ENCODE measurements at regions not wholly inside any gene's neighbourhood (a gene's known extent, or its start where the extent isn't known, plus 50 kb on each side); places are given as distances from the start of the nearest gene placed in this dataset.

DNA sequence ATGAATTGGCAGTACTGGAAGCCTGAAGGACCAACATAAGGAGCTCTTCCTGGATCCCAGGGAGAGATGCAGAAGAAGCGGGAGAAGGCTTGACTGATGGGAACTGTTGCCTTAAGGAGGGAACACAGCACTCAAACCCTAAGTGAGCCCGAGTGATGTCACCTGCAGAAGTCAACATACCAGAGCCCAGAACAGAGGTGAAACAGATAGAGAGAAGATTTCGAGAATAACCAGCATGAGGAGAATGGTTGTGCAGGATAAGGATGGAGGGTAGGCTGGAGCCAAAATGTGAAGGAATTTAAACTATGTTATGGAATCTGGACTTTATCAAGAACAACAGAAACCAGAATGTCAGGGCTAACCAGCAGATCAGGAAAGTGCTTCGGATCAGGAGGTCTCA is 463.1 kb upstream of the DDX18 start:
- H3K9me3 Mint-ChIP-seq (ENCODE audit: unreplicated experiment) = no peaks in the 10 kb centered on the region
- TF ChIP-seq, protein P1, sequence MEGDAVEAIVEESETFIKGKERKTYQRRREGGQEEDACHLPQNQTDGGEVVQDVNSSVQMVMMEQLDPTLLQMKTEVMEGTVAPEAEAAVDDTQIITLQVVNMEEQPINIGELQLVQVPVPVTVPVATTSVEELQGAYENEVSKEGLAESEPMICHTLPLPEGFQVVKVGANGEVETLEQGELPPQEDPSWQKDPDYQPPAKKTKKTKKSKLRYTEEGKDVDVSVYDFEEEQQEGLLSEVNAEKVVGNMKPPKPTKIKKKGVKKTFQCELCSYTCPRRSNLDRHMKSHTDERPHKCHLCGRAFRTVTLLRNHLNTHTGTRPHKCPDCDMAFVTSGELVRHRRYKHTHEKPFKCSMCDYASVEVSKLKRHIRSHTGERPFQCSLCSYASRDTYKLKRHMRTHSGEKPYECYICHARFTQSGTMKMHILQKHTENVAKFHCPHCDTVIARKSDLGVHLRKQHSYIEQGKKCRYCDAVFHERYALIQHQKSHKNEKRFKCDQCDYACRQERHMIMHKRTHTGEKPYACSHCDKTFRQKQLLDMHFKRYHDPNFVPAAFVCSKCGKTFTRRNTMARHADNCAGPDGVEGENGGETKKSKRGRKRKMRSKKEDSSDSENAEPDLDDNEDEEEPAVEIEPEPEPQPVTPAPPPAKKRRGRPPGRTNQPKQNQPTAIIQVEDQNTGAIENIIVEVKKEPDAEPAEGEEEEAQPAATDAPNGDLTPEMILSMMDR (IDR thresholded peaks at IDR 0.05; ENCODE audit: insufficient read depth, low read depth, low read length) = no peak
- TF ChIP-seq EZH2 (IDR thresholded peaks at IDR 0.05; ENCODE audit: insufficient read depth, low read length) = no peak
- H3K27ac Mint-ChIP-seq (ENCODE audit: unreplicated experiment) = no peak overlapping the region

DNA sequence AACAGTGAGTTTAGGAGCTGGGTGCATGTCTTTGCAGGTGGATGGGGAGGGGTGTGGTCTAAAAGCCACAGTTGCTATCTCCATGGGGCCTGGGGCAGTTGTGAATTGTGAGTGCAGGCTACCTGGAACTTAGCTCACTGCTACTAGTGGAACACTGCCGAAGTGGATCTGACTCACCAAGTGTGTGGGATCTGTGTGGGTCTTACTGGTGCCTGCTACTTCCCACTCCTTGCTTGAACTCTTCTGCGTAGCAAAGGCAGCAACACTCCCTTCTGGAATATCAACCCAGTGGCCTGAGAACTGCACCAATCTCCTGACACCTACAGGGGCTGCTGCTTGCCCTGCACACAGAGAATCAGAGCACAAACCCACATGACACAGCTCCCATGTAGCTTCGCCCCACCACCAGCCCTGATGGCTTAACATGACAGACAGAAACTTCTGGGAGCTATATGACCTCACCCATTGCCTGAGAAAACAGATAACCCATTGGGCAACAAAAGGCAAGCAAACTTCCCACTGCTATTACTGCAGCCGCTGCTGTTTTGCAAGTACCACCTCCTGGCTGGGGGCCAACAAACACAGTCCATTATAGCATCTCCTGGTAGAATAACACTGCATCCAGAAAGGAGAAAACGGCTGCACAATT is 455.1 kb upstream of the DDX18 start:
- no peak overlapping the region for H3K4me2 ChIP-seq (ENCODE audit: low read length)
- no peak overlapping the region for H3K4me3 ChIP-seq (ENCODE audit: insufficient read depth, low read depth, low read length)
- Mint-ChIP-seq H3K4me1 (ENCODE audit: low read depth, unreplicated experiment) (no peaks in the 10 kb centered on the region), H3K9me3 (ENCODE audit: unreplicated experiment) (no peaks in the 10 kb centered on the region), H3K4me3 (ENCODE audit: unreplicated experiment) (no peak overlapping the region), H3K27ac (ENCODE audit: unreplicated experiment) (no peak overlapping the region), H3K36me3 (ENCODE audit: low read depth, unreplicated experiment) (no peaks in the 10 kb centered on the region), H3K27me3 (ENCODE audit: low read depth, unreplicated experiment) (no peaks in the 10 kb centered on the region)
- H3K79me2 ChIP-seq (ENCODE audit: insufficient read depth, low read length) = no peaks in the 10 kb centered on the region
- H2AFZ ChIP-seq (ENCODE audit: low read depth, low read length) = no peak overlapping the region
- DNase-seq (ENCODE audit: low read depth) (no peak), FAIRE-seq (no peak)
- no peaks in the 10 kb centered on the region for H3K4me1 ChIP-seq (ENCODE audit: insufficient read depth, low read length)
- H3K27me3 ChIP-seq (ENCODE audit: insufficient read depth, low read length) = no peaks in the 10 kb centered on the region
- H3K9ac ChIP-seq (ENCODE audit: low read length) = no peak overlapping the region
- peaks cover 3% of the 10 kb centered on the region for H3K9me3 ChIP-seq (ENCODE audit: insufficient read depth, low read depth, low read length)
- H4K20me1 ChIP-seq (ENCODE audit: insufficient read depth, low read length) = no peaks in the 10 kb centered on the region
- no peaks in the 10 kb centered on the region for H3K36me3 ChIP-seq (ENCODE audit: insufficient read depth, low read length)
- no peak for TF ChIP-seq EZH2 (IDR thresholded peaks at IDR 0.05; ENCODE audit: insufficient read depth, low read length)
- TF ChIP-seq, protein P1 (IDR thresholded peaks at IDR 0.05; ENCODE audit: insufficient read depth, low read depth, low read length) = no peak
- no peak overlapping the region for H3K27ac ChIP-seq (ENCODE audit: low read depth, low read length)

More for the DNA sequence above, 463.1 kb upstream of the DDX18 start:
- H3K4me1 ChIP-seq (ENCODE audit: insufficient read depth, low read length) = no peaks in the 10 kb centered on the region
- no peaks in the 10 kb centered on the region for H3K36me3 ChIP-seq (ENCODE audit: insufficient read depth, low read length)
- FAIRE-seq (no peak), DNase-seq (ENCODE audit: low read depth) (no peak)
- H2AFZ ChIP-seq (ENCODE audit: low read depth, low read length) = no peak overlapping the region
- Mint-ChIP-seq H3K27me3 (ENCODE audit: low read depth, unreplicated experiment) (no peaks in the 10 kb centered on the region), H3K4me1 (ENCODE audit: low read depth, unreplicated experiment) (no peaks in the 10 kb centered on the region), H3K4me3 (ENCODE audit: unreplicated experiment) (no peak overlapping the region), H3K36me3 (ENCODE audit: low read depth, unreplicated experiment) (no peaks in the 10 kb centered on the region)
- no peak overlapping the region for H3K4me3 ChIP-seq (ENCODE audit: insufficient read depth, low read depth, low read length)
- no peaks in the 10 kb centered on the region for H4K20me1 ChIP-seq (ENCODE audit: insufficient read depth, low read length)
- no peak overlapping the region for H3K4me2 ChIP-seq (ENCODE audit: low read length)
- H3K79me2 ChIP-seq (ENCODE audit: insufficient read depth, low read length) = no peaks in the 10 kb centered on the region
- H3K9me3 ChIP-seq (ENCODE audit: insufficient read depth, low read depth, low read length) = no peaks in the 10 kb centered on the region
- H3K9ac ChIP-seq (ENCODE audit: low read length) = no peak overlapping the region
- H3K27ac ChIP-seq (ENCODE audit: low read depth, low read length) = no peak overlapping the region
- no peaks in the 10 kb centered on the region for H3K27me3 ChIP-seq (ENCODE audit: insufficient read depth, low read length)

DNA sequence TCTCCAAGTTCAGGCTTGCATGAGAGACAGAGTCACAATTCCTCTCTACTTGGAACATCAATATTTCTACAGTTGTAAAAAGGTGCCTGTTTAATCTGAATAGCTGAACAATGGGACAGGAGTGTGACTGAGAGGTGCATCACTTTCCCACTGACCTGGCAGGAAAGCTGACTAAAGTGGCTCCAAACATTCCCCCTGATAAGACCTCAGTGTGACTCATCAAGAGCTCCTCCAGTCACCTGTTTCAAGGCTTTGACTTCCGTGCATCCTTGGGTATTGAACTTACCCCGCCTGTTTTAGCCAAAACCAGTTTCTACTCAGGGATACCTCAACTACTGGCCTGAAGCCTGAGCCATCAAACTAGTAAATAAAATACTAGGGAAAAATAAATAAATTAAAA is 453.9 kb upstream of the DDX18 start:
- no peak overlapping the region for H3K4me3 ChIP-seq (ENCODE audit: insufficient read depth, low read depth, low read length)
- DNase-seq (ENCODE audit: low read depth) = no peak
- TF ChIP-seq EZH2 (IDR thresholded peaks at IDR 0.05; ENCODE audit: insufficient read depth, low read length) = no peak
- TF ChIP-seq, protein P1 (IDR thresholded peaks at IDR 0.05; ENCODE audit: insufficient read depth, low read depth, low read length) = no peak
- no peak overlapping the region for H2AFZ ChIP-seq (ENCODE audit: low read depth, low read length)
- no peaks in the 10 kb centered on the region for H3K79me2 ChIP-seq (ENCODE audit: insufficient read depth, low read length)
- no peak overlapping the region for H3K9ac ChIP-seq (ENCODE audit: low read length)
- Mint-ChIP-seq H3K4me1 (ENCODE audit: low read depth, unreplicated experiment) (no peaks in the 10 kb centered on the region), H3K27me3 (ENCODE audit: low read depth, unreplicated experiment) (no peaks in the 10 kb centered on the region), H3K4me3 (ENCODE audit: unreplicated experiment) (no peak overlapping the region), H3K9me3 (ENCODE audit: unreplicated experiment) (peaks cover 2% of the 10 kb centered on the region), H3K27ac (ENCODE audit: unreplicated experiment) (no peak overlapping the region), H3K36me3 (ENCODE audit: low read depth, unreplicated experiment) (no peaks in the 10 kb centered on the region)
- H3K36me3 ChIP-seq (ENCODE audit: insufficient read depth, low read length) = no peaks in the 10 kb centered on the region
- no peak for FAIRE-seq
- no peak overlapping the region for H3K27ac ChIP-seq (ENCODE audit: low read depth, low read length)
- H3K4me1 ChIP-seq (ENCODE audit: insufficient read depth, low read length) = no peaks in the 10 kb centered on the region
- no peaks in the 10 kb centered on the region for H4K20me1 ChIP-seq (ENCODE audit: insufficient read depth, low read length)
- H3K27me3 ChIP-seq (ENCODE audit: insufficient read depth, low read length) = no peaks in the 10 kb centered on the region
- H3K9me3 ChIP-seq (ENCODE audit: insufficient read depth, low read depth, low read length) = peaks cover 3% of the 10 kb centered on the region
- H3K4me2 ChIP-seq (ENCODE audit: low read length) = no peak overlapping the region
